ENCODE measurements at regions not wholly inside any gene's neighbourhood (a gene's known extent, or its start where the extent isn't known, plus 50 kb on each side); places are given as distances from the start of the nearest gene placed in this dataset.

GRCh38 chr18:42401131-42401673 is 446.2 kb downstream of the PIK3C3 start:
- TF ChIP-seq CTCF (IDR thresholded peaks at IDR 0.05; ENCODE audit: low read depth, low read length, poor library complexity, severe bottlenecking) (no peak), EZH2phosphoT487 (IDR thresholded peaks at IDR 0.05; ENCODE audit: borderline replicate concordance, low read length) (no peak)

All from DOHH2 (cell line).